Endothelial cell of umbilical vein (primary cell): ENCODE measurements at regions not wholly inside any gene's neighbourhood (a gene's known extent, or its start where the extent isn't known, plus 50 kb on each side); places are given as distances from the start of the nearest gene placed in this dataset.

Source experiments
- BruUV-seq: library from RNA; stranded (reverse); fragments of 400-500 nt; replicated peaks from 2 replicates; lab custom pipeline; 2021; lab: Mats Ljungman, UMichigan
- CTCF ChIA-PET: fragments of 300-600, 350-600 bp; sonication (Branson Sonifier 250); formaldehyde crosslinking; loops from one replicate; lab custom pipeline; 2021; ENCODE audit warnings: antibody characterized with exemption, inconsistent platforms; lab: Charles Lee
- POLR2A ChIA-PET: fragments of 300-600, 350-600 bp; sonication (Branson Sonifier 250); formaldehyde crosslinking; loops from one replicate; lab custom pipeline; 2021; ENCODE audit warnings: antibody characterized with exemption, inconsistent platforms; lab: Charles Lee
- DNase-seq: peaks from one replicate; pipeline ENCODE4 v3.0.0-alpha.2; 2011; ENCODE audit warnings: low read depth, low spot score
- FAIRE-seq: peaks from 2 replicates; lab custom pipeline; 2011; peaks lifted over from hg19 to GRCh38; lab: Jason Lieb, UNC
- H2AFZ ChIP-seq: 2 replicates; pipeline ENCODE4 v1.6.0; 2012; ENCODE audit warnings: low read depth, low read length, control low read depth, inconsistent platforms
- H3K27ac ChIP-seq: 2 replicates; pipeline ENCODE4 v1.5.1; 2011; ENCODE audit warnings: low read depth, mild to moderate bottlenecking, control low read depth, low read length, moderate library complexity; ENCODE audit not compliant: insufficient read depth
- H3K27me3 ChIP-seq, 2 experiments: 2 replicates each; pipeline versions ENCODE4 v1.6.0 to v1.6.1; 2011; ENCODE audit warnings: low read length in 2 of 2, mixed read lengths in 1 of 2; ENCODE audit not compliant: control insufficient read depth in 2 of 2, insufficient read depth in 2 of 2
- H3K36me3 ChIP-seq, 2 experiments: 2 replicates in 1 of 2; 3 replicates in 1 of 2; pipeline ENCODE4 v1.5.1; 2011; ENCODE audit warnings: low read length in 2 of 2, mild to moderate bottlenecking in 1 of 2, moderate library complexity in 1 of 2; ENCODE audit not compliant: control insufficient read depth in 2 of 2, insufficient read depth in 2 of 2; ENCODE audit errors: extremely low read depth in 1 of 2
- H3K4me1 ChIP-seq: 3 replicates; pipeline ENCODE4 v1.5.1; 2011; ENCODE audit warnings: mild to moderate bottlenecking, low read length; ENCODE audit not compliant: control insufficient read depth, insufficient read depth; ENCODE audit errors: extremely low read depth
- H3K4me2 ChIP-seq: 2 replicates; pipeline ENCODE4 v1.6.1; 2011; ENCODE audit warnings: low read length, control low read depth, mixed read lengths; ENCODE audit not compliant: insufficient read depth
- H3K4me3 ChIP-seq, 3 experiments: fragments of 200-600 bp in 1 of 3; sonication (generic), shearing (Covaris generic) in 1 of 3; replicated peaks in 1 of 3; 2 replicates each; pipeline ENCODE4 v1.5.1; 2011 to 2016; ENCODE audit warnings: control low read depth in 3 of 3, low read length in 3 of 3, mild to moderate bottlenecking in 2 of 3, inconsistent platforms in 1 of 3, low read depth in 1 of 3, moderate library complexity in 1 of 3; ENCODE audit not compliant: insufficient read depth in 1 of 3
- H3K79me2 ChIP-seq: 2 replicates; pipeline ENCODE4 v1.6.0; 2012; ENCODE audit warnings: low read length, inconsistent platforms; ENCODE audit not compliant: control insufficient read depth, insufficient read depth
- H3K9ac ChIP-seq: replicated peaks from 2 replicates; pipeline ENCODE3; 2011; ENCODE audit warnings: low read length, control low read depth; ENCODE audit not compliant: insufficient read depth; ENCODE audit errors: extremely low read depth
- H3K9me1 ChIP-seq: replicated peaks from 3 replicates; pipeline ENCODE4 v1.6.0; 2011; ENCODE audit warnings: mild to moderate bottlenecking, low read length; ENCODE audit not compliant: control insufficient read depth, insufficient read depth; ENCODE audit errors: extremely low read depth
- H3K9me3 ChIP-seq: replicated peaks from 2 replicates; pipeline ENCODE4 v1.5.1; 2012; ENCODE audit warnings: low read length, inconsistent platforms; ENCODE audit not compliant: control insufficient read depth, insufficient read depth
- H4K20me1 ChIP-seq: replicated peaks from 2 replicates; pipeline ENCODE3; 2011; ENCODE audit warnings: mild to moderate bottlenecking, low read length; ENCODE audit not compliant: control insufficient read depth, insufficient read depth; ENCODE audit errors: extremely low read depth
- CTCF ChIP-seq, 2 donors: IDR thresholded peaks; 1 replicate in 1 of 2; 2 replicates in 1 of 2; pipeline ENCODE4 v1.5.1; 2011; ENCODE audit warnings: low read length in 2 of 2, mild to moderate bottlenecking in 2 of 2, moderate library complexity in 2 of 2, control low read depth in 1 of 2, inconsistent platforms in 1 of 2, low read depth in 1 of 2; ENCODE audit not compliant: insufficient read depth in 1 of 2; ENCODE audit errors: extremely low read depth in 1 of 2
- EZH2 ChIP-seq: IDR thresholded peaks from 2 replicates; pipeline ENCODE4 v1.6.1; 2012; ENCODE audit warnings: borderline replicate concordance, low read depth, mild to moderate bottlenecking, moderate library complexity, low read length, inconsistent platforms; ENCODE audit not compliant: severe bottlenecking
- FOS ChIP-seq: IDR thresholded peaks from 2 replicates; pipeline ENCODE4 v1.6.1; 2011; ENCODE audit warnings: mild to moderate bottlenecking, low read length, moderate library complexity, borderline replicate concordance; ENCODE audit not compliant: insufficient read depth
- GATA2 ChIP-seq: IDR thresholded peaks from 2 replicates; pipeline ENCODE4 v1.7.0; 2011; ENCODE audit warnings: low read depth, mild to moderate bottlenecking, moderate library complexity, mixed read lengths, low read length; ENCODE audit not compliant: insufficient read length, insufficient read depth
- JUN ChIP-seq: IDR thresholded peaks from 2 replicates; pipeline ENCODE4 v1.6.1; 2011; ENCODE audit warnings: borderline replicate concordance, low read depth; ENCODE audit not compliant: insufficient read length, insufficient read depth
- MAX ChIP-seq: IDR thresholded peaks from 2 replicates; pipeline ENCODE4 v1.6.1; 2011; ENCODE audit not compliant: insufficient read depth, insufficient read length
- MYC ChIP-seq: IDR thresholded peaks from one replicate; pipeline ENCODE4 v1.6.1; 2011; ENCODE audit warnings: mild to moderate bottlenecking, low read depth, low read length
- POLR2A ChIP-seq: IDR thresholded peaks from 2 replicates; pipeline ENCODE4 v1.6.1; 2012; ENCODE audit warnings: low read depth, mild to moderate bottlenecking, control low read depth, low read length
- POLR2AphosphoS5 ChIP-seq: IDR thresholded peaks from 2 replicates; pipeline ENCODE4 v1.6.1; 2012; ENCODE audit warnings: low read depth, mild to moderate bottlenecking, control low read depth, low read length, moderate library complexity; ENCODE audit not compliant: insufficient read depth
- dilution Hi-C: fragments of 300-500 bp; cut with MboI; formaldehyde crosslinking; loops from one replicate; pipeline ENCODE4 v1.15.0; 2019; ENCODE audit warnings: low sequenced_read_pairs; ENCODE audit not compliant: extremely low pct_ligation_motif_present
- intact Hi-C: fragments of 100-400 bp; cut with micrococcal nuclease; formaldehyde crosslinking; loops from one replicate; pipeline ENCODE4 v1.10.0; 2022

DNA sequence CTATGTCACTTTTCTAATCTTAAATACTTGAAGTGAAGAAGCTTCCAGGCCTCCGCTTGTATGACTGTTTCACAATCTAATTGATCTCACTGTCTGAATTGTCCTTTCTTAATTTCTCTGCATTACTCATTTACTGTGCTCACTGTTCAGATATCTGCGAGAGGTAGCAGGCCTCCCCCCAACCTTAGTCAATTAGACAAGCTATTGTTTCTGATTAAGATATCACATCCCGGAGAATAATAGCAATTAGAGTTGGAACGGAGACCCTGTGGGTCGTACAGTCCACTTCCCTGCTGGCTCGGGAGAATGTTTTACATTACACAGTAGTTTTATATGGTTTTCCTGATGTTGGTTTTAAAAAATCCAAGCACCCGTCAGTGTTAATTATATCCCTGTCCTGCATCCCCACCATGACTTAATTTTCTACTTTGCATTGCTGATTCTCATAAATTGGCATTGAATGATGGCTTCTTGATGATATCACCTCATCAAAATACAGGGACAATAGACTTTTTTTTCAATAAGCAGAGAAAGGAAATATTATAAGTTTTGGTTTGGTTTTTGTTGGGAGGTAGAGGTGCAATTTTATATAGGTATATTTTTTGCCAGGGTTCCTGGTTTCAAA is 178.7 kb upstream of the TSHZ2 start:
- H3K4me2 ChIP-seq, result no peak overlapping the region
- DNase-seq (no peak), FAIRE-seq (no peak)
- H3K4me1 ChIP-seq, result no peaks in the 10 kb centered on the region
- no TSS peak for BruUV-seq
- no peaks in the 10 kb centered on the region for H3K9me3 ChIP-seq
- H3K27me3 ChIP-seq, result no peaks in the 10 kb centered on the region
- no peak for TF ChIP-seq MYC
- TF ChIP-seq JUN, result no peak
- no peak for TF ChIP-seq POLR2A
- TF ChIP-seq EZH2, result no peak
- TF ChIP-seq FOS, result no peak
- no peak for TF ChIP-seq GATA2
- TF ChIP-seq MAX, result no peak
- no peak for TF ChIP-seq CTCF (IDR thresholded peaks at IDR 0.05; ENCODE audit: extremely low read depth in 1 of 2, insufficient read depth in 1 of 2, low read depth in 1 of 2, low read length in 2 of 2)
- no peak for TF ChIP-seq POLR2AphosphoS5
- dilution Hi-C loops, result no loop called here
- POLR2A ChIA-PET, result no interaction called here
- no peaks in the 10 kb centered on the region for H3K9me1 ChIP-seq
- intact Hi-C loops, result no loop called here
- no peaks in the 10 kb centered on the region for H3K79me2 ChIP-seq
- H3K4me3 ChIP-seq, result no peak overlapping the region
- CTCF ChIA-PET, result no interaction called here
- H4K20me1 ChIP-seq, result no peaks in the 10 kb centered on the region
- no peak overlapping the region for H3K9ac ChIP-seq
- no peak overlapping the region for H3K27ac ChIP-seq
- H3K36me3 ChIP-seq, result no peaks in the 10 kb centered on the region
- H2AFZ ChIP-seq, result no peak overlapping the region
